Heart right ventricle (tissue), 16 donors: ENCODE measurements at regions not wholly inside any gene's neighbourhood (a gene's known extent, or its start where the extent isn't known, plus 50 kb on each side); places are given as distances from the start of the nearest gene placed in this dataset.

ENCODE experiments used
- ATAC-seq, 8 donors: fragments of 200-7000 bp; cut with Tn5 transposase; one replicate each; pipeline ENCODE4 v1.9.1; 2020; ENCODE audit warnings: mild to moderate bottlenecking in 8 of 8, moderate library complexity in 8 of 8, moderate number of reproducible peaks in 1 of 8
- DNase-seq, 2 donors: peaks; one replicate each; pipeline ENCODE4 v3.0.0-alpha.2; 2020
- H3K27ac ChIP-seq, 10 donors: fragments of 200-600 bp; sonication (generic) in 2 of 10; one replicate each; pipeline versions ENCODE4 v1.5.0 to v1.8.0; 2020 to 2022; ENCODE audit warnings: mild to moderate bottlenecking in 3 of 10
- H3K27me3 ChIP-seq, 7 donors: fragments of 200-600 bp; one replicate each; pipeline ENCODE4 v1.8.0; 2021 to 2022; ENCODE audit warnings: mild to moderate bottlenecking in 2 of 7
- H3K36me3 ChIP-seq, 9 donors: fragments of 200-600 bp; sonication (generic) in 1 of 9; one replicate each; pipeline versions ENCODE4 v1.5.0 to v1.8.0; 2020 to 2022; ENCODE audit warnings: mild to moderate bottlenecking in 2 of 9
- H3K4me1 ChIP-seq, 9 donors: fragments of 200-600 bp; sonication (generic) in 1 of 9; one replicate each; pipeline versions ENCODE4 v1.5.0 to v1.8.0; 2020 to 2022; ENCODE audit warnings: mild to moderate bottlenecking in 4 of 9
- H3K4me3 ChIP-seq, 10 donors: fragments of 200-600 bp; sonication (generic) in 2 of 10; one replicate each; pipeline versions ENCODE4 v1.5.0 to v1.8.0; 2020 to 2022; ENCODE audit warnings: mild to moderate bottlenecking in 7 of 10, moderate library complexity in 2 of 10
- H3K9me3 ChIP-seq, 11 donors: fragments of 200-600 bp in 10 of 11; sonication (generic) in 2 of 11; one replicate each; pipeline versions ENCODE4 v1.5.0 to v1.8.0; 2013 to 2022; ENCODE audit warnings: mild to moderate bottlenecking in 2 of 11, control low read depth in 1 of 11, moderate library complexity in 1 of 11
- CTCF ChIP-seq, 9 donors: fragments of 200-600 bp; sonication (generic) in 2 of 9; IDR thresholded peaks; one replicate each; pipeline versions ENCODE4 v1.5.0 to v1.8.0; 2021 to 2022; ENCODE audit warnings: antibody characterized with exemption in 9 of 9, mild to moderate bottlenecking in 5 of 9, moderate library complexity in 1 of 9
- WGBS, 2 donors: extraction: QIAGEN DNeasy Blood & Tissue Kit; methylation state at CpG; one replicate each; pipeline ENCODE4 v1.1.7; 2013; ENCODE audit warnings: inconsistent platforms in 1 of 2; 5-methylcytosine and 5-hydroxymethylcytosine counted together
- intact Hi-C, 10 donors: fragments of 100-400 bp; cut with DNase I; formaldehyde crosslinking; loops; one replicate each; pipeline versions ENCODE4 v1.11.1 to v1.14.2; 2022
- donor health status: Arrhythmogenic right ventricular cardiomyopathy.
- donor health status: ischemic (EF 13 %, LVEDD 7.1; RV severe dilation, severe dysfunction).
- donor health status: healthy with polysubstance abuse.
- donor health status: DM: no; HTN: yes; CAD: no.
- donor health status: DM: no; HTN: no; CAD: no.
- donor health status: ischemic (EF 25% LVEDD 6.9; RV normal size, moderate dysfunction).
- donor health status: ischemic (EF 25% LVEDD 5.7; RV mildly dilated, moderate dysfunction).
- donor health status: healthy.
- donor health status: DM: yes; HTN: yes; CAD: no.
- donor health status: Ischemic cardiomyopathy.
- donor health status: ischemic (EF 35%, LVEDD 5.7; RV mildly dilated, moderate dysfunction).
- donor health status: nonischemic (EF 11% LVEDD 7.7; RV severe dilation, severe dysfunction).
- donor health status: DM: yes; HTN: yes; CAD: no.
- donor health status: PGD.
- donor health status: ischemic (EF 29% LVEDD 5.4; RV normal size, mild dysfunction).
- donor health status: nonischemic (EF 23%, LVEDD 6.1; RV moderate dilation, normal function).

DNA sequence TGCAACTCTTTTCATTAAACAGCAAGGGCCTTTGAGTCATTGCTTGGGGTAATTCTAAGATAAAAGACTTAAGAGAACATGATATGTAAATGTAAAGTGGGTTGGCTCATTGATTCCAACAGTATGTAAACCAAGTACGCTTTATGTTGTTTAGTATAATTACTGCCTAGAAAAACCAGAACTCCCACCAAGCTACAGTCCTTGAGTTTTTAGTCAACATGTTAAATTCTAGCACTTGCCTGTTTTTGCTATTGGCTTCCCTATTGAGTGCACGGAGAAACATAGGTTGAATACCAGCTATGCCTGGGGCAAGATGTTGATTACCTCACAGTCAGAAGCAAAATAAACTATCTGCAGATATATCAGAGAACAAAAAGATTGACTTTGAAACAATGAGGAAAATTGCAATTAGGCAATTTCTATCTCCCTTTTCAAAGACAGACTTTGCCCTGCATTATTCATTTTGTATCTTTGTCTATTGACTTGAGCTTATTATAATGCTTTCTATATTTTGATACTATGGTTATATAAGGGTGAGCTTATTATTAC, 179.3 kb downstream of the ZPLD1 start:
- Histone ChIP-seq H3K36me3 (no peaks in the 10 kb centered on the region), H3K9me3 (peaks cover 0 to 5% (median 0%) of the 10 kb centered on the region in 11 donors), H3K4me1 (no peaks in the 10 kb centered on the region), H3K27ac (no peak overlapping the region), H3K4me3 (no peak overlapping the region), H3K27me3 (no peaks in the 10 kb centered on the region)
- DNase-seq (no peak), ATAC-seq (no peak)
- WGBS, 2 donors, result 83 to 84% methylated on average over 2 of the region's 2 CpGs
- intact Hi-C loops, result no loop called here
- no peak for TF ChIP-seq CTCF (IDR thresholded peaks at IDR 0.05)

DNA sequence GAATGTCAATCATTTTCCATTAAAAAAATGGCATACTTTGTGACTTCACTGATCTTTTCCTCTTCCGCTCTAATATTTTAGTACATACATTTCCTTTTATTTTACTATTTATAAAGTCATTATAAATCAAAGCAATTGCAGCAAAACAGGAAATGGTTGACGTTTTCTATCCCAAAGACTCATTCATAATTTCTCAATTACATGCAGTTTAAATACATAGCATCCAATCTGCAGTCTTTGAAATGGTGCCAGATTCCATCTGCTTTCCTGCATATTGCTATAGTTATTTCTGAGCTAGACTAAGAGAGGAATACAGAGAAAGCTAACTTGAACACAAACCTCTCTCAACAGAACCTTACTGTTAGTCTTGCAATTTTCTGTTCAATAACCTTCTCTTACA, 179.8 kb downstream of the ZPLD1 start:
- no peak overlapping the region for H3K4me3 ChIP-seq
- no peaks in the 10 kb centered on the region for H3K4me1 ChIP-seq
- H3K36me3 ChIP-seq, result no peaks in the 10 kb centered on the region
- DNase-seq (no peak), ATAC-seq (no peak)
- H3K27ac ChIP-seq, result no peak overlapping the region
- intact Hi-C loops, result no loop called here
- TF ChIP-seq CTCF (IDR thresholded peaks at IDR 0.05), result no peak
- H3K9me3 ChIP-seq, result peaks cover 0 to 5% (median 0%) of the 10 kb centered on the region in 11 donors
- 46 to 53% methylated on average over 2 of the region's 2 CpGs for WGBS, 2 donors
- no peaks in the 10 kb centered on the region for H3K27me3 ChIP-seq

DNA sequence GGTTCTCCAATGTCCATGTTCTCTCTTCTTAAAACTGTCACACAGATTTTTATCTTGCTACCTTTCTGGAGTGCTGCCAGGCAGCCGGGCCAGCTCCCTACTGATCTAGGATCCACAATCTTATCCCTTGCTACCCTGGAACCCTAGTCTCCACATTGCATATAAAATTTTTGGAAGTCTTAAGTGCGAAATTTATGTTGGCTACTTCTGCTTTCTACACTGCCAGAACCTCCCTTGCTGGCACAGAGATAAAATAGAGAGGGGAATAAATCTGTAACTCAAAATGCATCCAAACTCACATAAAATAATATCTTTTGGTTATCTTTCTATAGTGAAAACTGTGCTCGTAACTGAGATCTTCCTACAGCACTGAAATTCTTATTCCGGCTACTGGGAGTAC, 182.6 kb downstream of the ZPLD1 start:
- Histone ChIP-seq H3K4me3 (no peak overlapping the region), H3K36me3 (no peaks in the 10 kb centered on the region), H3K4me1 (no peaks in the 10 kb centered on the region), H3K27ac (no peak overlapping the region), H3K27me3 (no peaks in the 10 kb centered on the region), H3K9me3 (peaks cover 0 to 5% (median 0%) of the 10 kb centered on the region in 11 donors)
- TF ChIP-seq CTCF (IDR thresholded peaks at IDR 0.05), result no peak
- DNase-seq (no peak), ATAC-seq (no peak)
- intact Hi-C loops, result no loop called here
- WGBS, 2 donors, result 76 to 78% methylated on average over 4 of the region's 4 CpGs

GRCh38 chr3:102619361-102619760, 184.5 kb downstream of the ZPLD1 start:
- TF ChIP-seq CTCF (IDR thresholded peaks at IDR 0.05), result no peak
- Histone ChIP-seq H3K27me3 (no peaks in the 10 kb centered on the region), H3K36me3 (no peaks in the 10 kb centered on the region), H3K9me3 (peaks cover 0 to 5% (median 0%) of the 10 kb centered on the region in 11 donors), H3K4me3 (no peak overlapping the region), H3K4me1 (no peaks in the 10 kb centered on the region), H3K27ac (no peak overlapping the region)
- no peak for ATAC-seq
- 84 to 87% methylated on average over 1 of the region's 1 CpG for WGBS, 2 donors
- intact Hi-C loops, result no loop called here
- no peak for DNase-seq
